ENCODE measurements at regions not wholly inside any gene's neighbourhood (a gene's known extent, or its start where the extent isn't known, plus 50 kb on each side); places are given as distances from the start of the nearest gene placed in this dataset.
"Not testable (repeated sequence)": the region's sequence is repeated elsewhere in the genome, so short reads cannot be mapped to it uniquely, and the experiment has no call there.

GRCh38 chr9:39567396-39567795 is 211.9 kb downstream of the SPATA31A1 start:
- not testable (repeated sequence) for DNase-seq

- DNase-seq = not testable (repeated sequence)
These were observed 213.4 kb downstream of the SPATA31A1 start for GRCh38 chr9:39568900-39569299.

DNA sequence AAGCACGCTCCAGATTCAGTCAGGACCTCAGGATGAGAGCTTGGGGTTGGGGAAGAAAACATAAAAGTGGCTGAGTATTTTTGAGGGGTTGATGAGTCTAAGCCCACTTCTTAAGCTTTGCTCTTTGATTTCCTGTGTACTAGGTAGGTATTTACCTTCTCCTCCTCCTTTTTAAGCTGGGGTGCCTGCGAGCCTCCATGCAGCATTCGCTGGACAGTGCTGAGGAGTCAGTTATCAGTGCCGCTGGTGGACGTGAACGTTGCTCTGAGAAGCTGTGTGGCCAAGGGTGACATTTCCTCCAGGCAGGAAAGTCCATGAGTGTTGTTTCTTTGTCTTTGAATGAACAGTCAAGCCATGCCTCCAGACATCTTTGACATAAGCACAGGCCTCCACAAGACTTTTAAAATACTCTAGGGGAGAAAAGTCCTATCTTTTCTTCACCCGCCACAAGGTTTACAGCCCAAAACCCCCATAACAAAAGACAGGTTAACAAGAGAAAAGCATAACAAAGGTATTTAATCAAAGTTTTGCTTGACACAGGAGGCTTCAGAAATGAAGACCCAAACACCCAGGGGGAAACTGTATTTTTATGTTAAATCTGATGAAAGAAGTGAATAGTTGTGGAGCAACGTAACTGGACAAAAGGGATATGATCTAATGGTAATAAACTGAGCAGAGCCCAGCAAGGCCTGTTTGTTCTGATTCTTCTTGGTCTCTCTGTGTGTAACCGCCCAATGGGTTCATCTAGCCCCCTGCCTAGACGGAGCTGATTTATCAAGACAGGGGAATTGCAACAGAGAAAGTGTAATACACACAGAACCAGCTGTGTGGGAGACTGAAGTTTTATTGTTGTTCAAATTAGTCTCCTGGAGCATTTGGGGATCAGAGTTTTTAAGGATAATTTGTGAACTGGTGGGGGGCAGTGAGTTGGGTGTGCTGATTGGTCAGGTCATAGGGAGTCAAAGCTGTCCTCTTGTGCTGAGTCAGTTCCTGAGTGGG is 217.9 kb downstream of the SPATA31A1 start:
- not testable (repeated sequence) for DNase-seq

DNA sequence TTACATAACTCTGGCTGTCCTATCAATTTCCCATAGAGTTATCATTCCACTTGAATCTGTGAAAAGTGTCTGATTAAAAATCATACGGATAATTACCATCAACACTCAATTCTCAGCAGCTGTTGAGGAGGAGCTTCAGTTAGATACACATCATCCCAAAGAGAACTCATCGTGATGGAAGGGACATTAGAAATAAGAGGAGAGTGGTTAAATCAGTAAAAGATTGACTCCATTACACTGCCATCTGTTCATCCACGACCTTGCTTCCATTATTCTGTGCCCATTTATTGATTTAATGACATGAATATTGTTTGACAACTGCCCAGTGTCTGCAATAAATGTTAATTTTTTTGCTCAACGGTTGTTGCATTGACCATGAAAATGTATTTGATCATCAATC is 223.5 kb downstream of the SPATA31A1 start:
- DNase-seq = not testable (repeated sequence)

- not testable (repeated sequence) for DNase-seq
These were observed 225.8 kb downstream of the SPATA31A1 start for GRCh38 chr9:39581296-39581695.

GRCh38 chr9:39582677-39583412 is 227.4 kb downstream of the SPATA31A1 start:
- not testable (repeated sequence) for DNase-seq

- DNase-seq = not testable (repeated sequence)
These were observed 227.9 kb downstream of the SPATA31A1 start for GRCh38 chr9:39583413-39583747.

DNA sequence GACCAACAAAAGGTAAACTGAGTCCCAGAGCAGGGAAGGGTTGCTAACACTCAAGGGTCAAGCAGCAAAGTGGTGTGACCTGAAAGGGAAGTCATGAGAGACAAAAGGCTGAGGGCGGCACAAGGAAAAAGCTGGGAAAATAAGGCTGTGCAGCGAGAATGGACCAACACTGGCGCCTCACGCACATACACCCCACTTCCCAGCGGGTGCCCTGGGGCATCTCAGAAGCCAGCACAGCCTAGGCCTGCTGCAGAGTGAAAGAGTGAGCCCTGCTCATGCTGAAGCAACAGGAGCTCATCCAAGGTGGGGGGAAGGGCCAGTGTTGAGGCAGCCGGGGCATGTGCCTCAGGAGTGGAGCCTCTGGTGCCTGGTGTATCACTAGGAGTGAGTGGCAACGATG is 229.8 kb downstream of the SPATA31A1 start:
- not testable (repeated sequence) for DNase-seq

GRCh38 chr9:39587844-39588499 is 232.5 kb downstream of the SPATA31A1 start:
- DNase-seq = no peak

DNA sequence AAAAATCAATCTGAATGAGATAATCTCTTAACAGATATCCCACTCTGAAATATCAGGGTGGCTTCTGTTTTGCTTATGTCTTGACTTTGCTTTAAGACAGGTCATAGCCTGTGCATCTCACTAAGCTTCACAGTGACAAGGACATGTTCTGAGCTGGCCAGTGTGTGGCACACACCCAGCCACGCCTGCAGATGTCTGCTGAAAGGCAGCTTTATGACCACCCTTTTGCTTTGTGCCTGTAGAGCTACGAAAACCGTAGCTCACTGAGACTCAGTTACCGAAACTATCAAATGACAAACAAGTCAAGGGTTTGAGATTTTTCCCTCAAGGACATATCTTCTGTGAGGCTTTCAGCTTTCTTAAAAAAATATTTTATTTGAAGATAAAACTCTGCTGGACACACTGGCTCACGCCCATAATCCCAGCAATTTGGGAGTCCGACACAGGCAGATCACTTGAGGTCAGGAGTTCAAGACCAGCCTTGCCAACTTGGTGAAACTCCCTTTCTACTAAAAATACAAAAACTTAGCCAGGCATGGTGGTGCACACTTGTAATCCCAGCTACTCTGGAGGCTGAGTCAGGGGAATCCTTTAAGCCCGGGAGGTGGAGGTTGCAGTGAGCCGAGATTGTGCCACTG is 233.2 kb downstream of the SPATA31A1 start:
- DNase-seq = no peak

- DNase-seq = not testable (repeated sequence)
These were observed 248.6 kb downstream of the SPATA31A1 start for GRCh38 chr9:39604089-39604488.

DNA sequence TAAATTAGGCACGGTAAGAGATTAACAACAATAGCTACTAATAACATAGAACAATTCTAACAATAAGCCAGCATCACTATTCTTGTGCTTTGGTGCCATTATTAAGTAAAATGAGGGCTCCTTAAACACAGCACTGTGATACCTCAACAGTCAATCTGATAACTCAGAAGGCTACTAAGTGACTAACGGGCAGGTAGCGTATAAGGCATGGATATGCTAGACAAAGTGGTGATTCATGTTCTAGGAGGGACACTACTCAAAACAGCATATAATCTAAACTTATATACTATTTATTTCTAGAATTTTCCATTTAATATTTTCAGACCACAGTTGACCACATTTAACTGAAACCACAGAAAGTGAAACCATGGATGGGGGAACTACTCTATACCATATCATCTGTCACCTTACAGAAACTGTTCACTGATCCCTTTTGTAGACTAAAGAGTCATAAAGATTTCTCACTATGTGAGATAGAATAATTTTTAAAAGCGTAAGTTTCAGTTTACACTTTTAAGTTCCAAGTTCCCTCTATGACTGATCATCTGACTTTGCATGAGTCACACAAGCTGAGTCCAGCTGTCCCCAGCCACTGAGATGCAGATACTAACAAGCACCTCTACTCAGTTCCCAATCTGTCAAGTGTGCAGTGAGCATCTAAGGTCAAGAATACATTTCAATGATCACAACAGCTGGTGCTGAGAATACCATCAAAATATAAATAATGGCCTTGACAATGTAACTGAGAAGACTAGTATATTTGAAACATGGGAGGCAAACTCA is 256.2 kb downstream of the SPATA31A1 start:
- DNase-seq = not testable (repeated sequence)

DNA sequence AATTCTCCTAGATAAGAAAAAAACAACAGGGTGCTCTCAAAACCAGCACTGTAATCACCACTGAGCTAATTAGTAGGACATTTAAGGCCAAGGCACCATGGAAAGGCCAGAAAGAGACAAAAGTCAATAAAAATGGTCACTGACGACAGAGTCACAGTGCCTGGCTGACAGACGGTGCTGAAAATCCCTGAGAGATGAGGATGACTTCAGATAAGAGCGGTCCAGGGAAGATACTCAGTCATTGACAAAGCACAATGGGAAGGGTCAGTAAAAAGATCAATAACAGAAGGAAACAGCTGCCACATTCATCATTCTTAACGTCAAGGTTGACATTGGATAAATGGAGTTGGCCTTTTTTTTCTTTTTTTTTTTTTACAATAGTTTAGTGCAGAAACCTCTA is 261.0 kb downstream of the SPATA31A1 start:
- DNase-seq = not testable (repeated sequence)

DNA sequence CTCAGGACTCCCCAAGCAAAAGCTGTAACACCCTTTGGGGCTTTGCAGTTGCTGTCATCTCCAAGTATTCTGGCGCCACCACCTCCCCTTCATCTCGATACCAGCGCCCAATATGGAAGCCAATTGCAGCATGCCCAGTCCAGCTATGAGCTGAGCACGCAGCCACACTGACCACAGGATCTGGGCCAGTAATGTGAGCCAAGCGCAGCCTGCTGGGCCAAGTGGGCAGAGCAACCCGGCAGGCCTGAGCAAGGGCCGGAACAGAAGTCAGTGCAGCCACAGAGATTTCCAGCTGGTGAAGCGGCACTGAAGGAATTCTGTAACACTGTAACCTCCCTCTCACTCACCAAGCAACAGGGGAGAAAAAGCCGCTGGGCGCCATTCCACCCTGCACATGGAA is 268.6 kb downstream of the SPATA31A1 start:
- not testable (repeated sequence) for DNase-seq

GRCh38 chr9:39632071-39632470 is 276.6 kb downstream of the SPATA31A1 start:
- DNase-seq = not testable (repeated sequence)

DNA sequence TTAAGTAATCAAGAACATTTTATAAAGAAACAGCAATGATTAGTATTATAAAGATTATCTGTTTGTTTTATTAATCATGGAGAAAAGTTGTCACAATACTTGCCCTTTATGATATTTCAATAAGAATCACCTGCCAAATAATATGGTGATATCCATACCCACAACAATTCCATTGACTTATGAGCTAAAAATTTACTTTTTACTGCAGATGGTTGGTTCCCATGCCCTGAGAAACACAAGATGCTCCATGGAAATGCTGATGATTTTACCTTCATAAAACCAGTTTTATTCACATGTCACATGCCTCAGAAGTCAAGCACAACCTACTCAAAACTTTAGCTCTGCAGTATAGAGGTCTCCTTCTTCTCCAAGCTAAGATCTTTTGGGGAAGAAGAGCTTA is 293.6 kb downstream of the SPATA31A1 start:
- not testable (repeated sequence) for DNase-seq

DNA sequence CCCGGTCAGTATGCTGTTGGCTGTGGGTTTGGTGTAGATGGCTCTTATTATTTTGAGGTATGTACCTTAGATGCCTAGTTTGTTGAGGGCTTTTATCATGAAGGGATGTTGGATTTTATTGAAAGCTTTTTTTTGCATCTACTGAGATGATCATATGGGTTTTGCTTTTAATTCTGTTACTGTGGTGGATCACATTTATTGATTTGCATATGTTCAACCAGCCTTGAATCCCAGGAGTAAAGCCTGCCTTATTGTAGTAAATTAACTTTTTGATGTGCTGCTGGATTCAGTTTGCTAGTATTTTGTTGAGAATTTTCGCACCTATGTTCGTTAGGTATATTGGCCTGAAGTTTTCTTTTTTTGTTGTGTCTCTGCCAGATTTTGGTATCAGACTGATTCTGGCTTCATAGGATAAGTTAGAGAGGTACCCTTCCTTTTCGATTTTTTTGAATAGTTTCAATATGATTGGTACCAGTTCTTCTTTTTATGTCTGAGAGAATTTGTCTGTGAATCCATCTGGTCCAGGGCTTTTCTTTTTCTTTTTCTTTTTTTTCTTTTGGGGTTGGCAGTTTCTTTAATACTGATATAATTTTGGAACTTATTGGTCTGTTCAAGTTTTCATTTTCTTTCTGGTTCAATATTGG is 301.6 kb downstream of the SPATA31A1 start:
- DNase-seq = not testable (repeated sequence)

- DNase-seq = not testable (repeated sequence)
These were observed 307.6 kb downstream of the SPATA31A1 start for GRCh38 chr9:39663020-39663419.

- not testable (repeated sequence) for DNase-seq
These were observed 308.2 kb downstream of the SPATA31A1 start for GRCh38 chr9:39663713-39664112.

GRCh38 chr9:39665020-39665419 is 309.6 kb downstream of the SPATA31A1 start:
- DNase-seq = not testable (repeated sequence)
